ENCODE measurements at regions not wholly inside any gene's neighbourhood (a gene's known extent, or its start where the extent isn't known, plus 50 kb on each side); places are given as distances from the start of the nearest gene placed in this dataset.
A peak's percentile ranks its signal among the peaks of the same experiment; 100 is the strongest.

GRCh38 chr13:40139896-40140520, 484.5 kb downstream of the COG6 start:
- ChIA-PET CTCF (no interaction called here), POLR2A (no interaction called here)
- Histone ChIP-seq H3K27ac (ENCODE audit: extremely low read depth, low read depth, low read length) (no peak overlapping the region), H3K36me3 (ENCODE audit: control insufficient read depth in 2 of 2, insufficient read depth in 1 of 2, low read length in 2 of 2) (no peaks in the 10 kb centered on the region), H3K9me3 (ENCODE audit: control insufficient read depth, insufficient read depth, low read depth, low read length) (no peaks in the 10 kb centered on the region), H3K4me3 (ENCODE audit: low read depth, low read length) (no peak overlapping the region), H3K4me1 (ENCODE audit: control insufficient read depth, insufficient read depth, low read length) (no peaks in the 10 kb centered on the region)
- TF ChIP-seq ZNF621 (tag by site-specific recombination; IDR thresholded peaks at IDR 0.05) (no peak), ZNF184 (tag by site-specific recombination; IDR thresholded peaks at IDR 0.05) (no peak), ZBTB21 (tag by site-specific recombination; IDR thresholded peaks at IDR 0.05) (no peak), ZNF610 (tag by site-specific recombination; IDR thresholded peaks at IDR 0.05; ENCODE audit: borderline replicate concordance) (no peak)

- CTCF ChIA-PET = no interaction called here
- Histone ChIP-seq H3K4me3 (ENCODE audit: low read depth, low read length) (no peak overlapping the region), H3K4me1 (ENCODE audit: control insufficient read depth, insufficient read depth, low read length) (no peaks in the 10 kb centered on the region), H3K27ac (ENCODE audit: extremely low read depth, low read depth, low read length) (no peak overlapping the region), H3K9me3 (ENCODE audit: control insufficient read depth, insufficient read depth, low read depth, low read length) (no peaks in the 10 kb centered on the region), H3K36me3 (ENCODE audit: control insufficient read depth in 2 of 2, insufficient read depth in 1 of 2, low read length in 2 of 2) (no peaks in the 10 kb centered on the region)
- TF ChIP-seq ZNF623 (tag by site-specific recombination; IDR thresholded peaks at IDR 0.05) = peak; percentile 77
- TF ChIP-seq ZNF529 (tag by site-specific recombination; IDR thresholded peaks at IDR 0.05; ENCODE audit: insufficient replicate concordance) = no peak
- POLR2A ChIA-PET = no interaction called here
Observed at GRCh38 chr13:40141859-40142555, 486.5 kb downstream of the COG6 start.

DNA sequence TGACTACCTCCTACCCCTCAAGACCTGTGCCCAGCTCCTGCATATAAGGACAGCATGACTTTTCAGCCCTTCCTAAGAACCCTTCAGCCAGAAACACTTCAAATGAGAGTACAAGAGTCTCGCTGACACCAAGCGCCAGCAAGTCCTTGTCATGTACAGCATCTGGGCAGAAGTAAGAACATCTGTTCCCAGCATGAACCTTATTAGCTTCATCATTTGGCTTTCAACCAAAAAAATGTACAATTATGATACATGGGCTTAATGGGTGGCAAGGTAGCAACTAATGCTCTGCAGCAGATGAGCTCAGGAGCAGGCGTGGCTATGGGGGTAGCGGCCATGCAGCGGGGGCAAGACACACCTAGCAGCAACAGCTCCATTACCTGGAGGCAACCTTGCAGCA, 487.6 kb downstream of the COG6 start:
- ChIA-PET POLR2A (no interaction called here), CTCF (no interaction called here)
- H3K9me3 ChIP-seq (ENCODE audit: control insufficient read depth, insufficient read depth, low read depth, low read length) = no peaks in the 10 kb centered on the region
- H3K4me1 ChIP-seq (ENCODE audit: control insufficient read depth, insufficient read depth, low read length) = no peaks in the 10 kb centered on the region
- H3K27ac ChIP-seq (ENCODE audit: extremely low read depth, low read depth, low read length) = no peak overlapping the region
- H3K36me3 ChIP-seq (ENCODE audit: control insufficient read depth in 2 of 2, insufficient read depth in 1 of 2, low read length in 2 of 2) = no peaks in the 10 kb centered on the region
- H3K4me3 ChIP-seq (ENCODE audit: low read depth, low read length) = no peak overlapping the region
- TF ChIP-seq ZNF274 (IDR thresholded peaks at IDR 0.05; ENCODE audit: low read length) (no peak), ZNF274 (tag by site-specific recombination; IDR thresholded peaks at IDR 0.05; ENCODE audit: borderline replicate concordance) (no peak), ZNF16 (tag by site-specific recombination; IDR thresholded peaks at IDR 0.05; ENCODE audit: low read depth) (no peak), YY2 (tag by site-specific recombination; IDR thresholded peaks at IDR 0.05) (no peak), GLIS1 (tag by site-specific recombination; IDR thresholded peaks at IDR 0.05) (no peak), TRIM28 (IDR thresholded peaks at IDR 0.05; ENCODE audit: borderline replicate concordance, low read length) (no peak), ZNF248 (tag by site-specific recombination; IDR thresholded peaks at IDR 0.05) (no peak), FEZF1 (tag by site-specific recombination; IDR thresholded peaks at IDR 0.05) (no peak), PRDM10 (tag by site-specific recombination; IDR thresholded peaks at IDR 0.05) (no peak), ZNF2 (tag by site-specific recombination; IDR thresholded peaks at IDR 0.05) (no peak), ZNF629 (tag by site-specific recombination; IDR thresholded peaks at IDR 0.05) (no peak), MZF1 (tag by site-specific recombination; IDR thresholded peaks at IDR 0.05; ENCODE audit: borderline replicate concordance) (no peak), ZNF24 (tag by site-specific recombination; IDR thresholded peaks at IDR 0.05) (no peak), ZNF510 (tag by site-specific recombination; IDR thresholded peaks at IDR 0.05; ENCODE audit: insufficient replicate concordance) (no peak), AEBP2 (tag by site-specific recombination; IDR thresholded peaks at IDR 0.05; ENCODE audit: borderline replicate concordance) (no peak), ZNF324 (tag by site-specific recombination; IDR thresholded peaks at IDR 0.05) (no peak), ZNF792 (tag by site-specific recombination; IDR thresholded peaks at IDR 0.05) (no peak), ZNF37A (tag by site-specific recombination; IDR thresholded peaks at IDR 0.05) (no peak)
- TF ChIP-seq, protein P1, sequence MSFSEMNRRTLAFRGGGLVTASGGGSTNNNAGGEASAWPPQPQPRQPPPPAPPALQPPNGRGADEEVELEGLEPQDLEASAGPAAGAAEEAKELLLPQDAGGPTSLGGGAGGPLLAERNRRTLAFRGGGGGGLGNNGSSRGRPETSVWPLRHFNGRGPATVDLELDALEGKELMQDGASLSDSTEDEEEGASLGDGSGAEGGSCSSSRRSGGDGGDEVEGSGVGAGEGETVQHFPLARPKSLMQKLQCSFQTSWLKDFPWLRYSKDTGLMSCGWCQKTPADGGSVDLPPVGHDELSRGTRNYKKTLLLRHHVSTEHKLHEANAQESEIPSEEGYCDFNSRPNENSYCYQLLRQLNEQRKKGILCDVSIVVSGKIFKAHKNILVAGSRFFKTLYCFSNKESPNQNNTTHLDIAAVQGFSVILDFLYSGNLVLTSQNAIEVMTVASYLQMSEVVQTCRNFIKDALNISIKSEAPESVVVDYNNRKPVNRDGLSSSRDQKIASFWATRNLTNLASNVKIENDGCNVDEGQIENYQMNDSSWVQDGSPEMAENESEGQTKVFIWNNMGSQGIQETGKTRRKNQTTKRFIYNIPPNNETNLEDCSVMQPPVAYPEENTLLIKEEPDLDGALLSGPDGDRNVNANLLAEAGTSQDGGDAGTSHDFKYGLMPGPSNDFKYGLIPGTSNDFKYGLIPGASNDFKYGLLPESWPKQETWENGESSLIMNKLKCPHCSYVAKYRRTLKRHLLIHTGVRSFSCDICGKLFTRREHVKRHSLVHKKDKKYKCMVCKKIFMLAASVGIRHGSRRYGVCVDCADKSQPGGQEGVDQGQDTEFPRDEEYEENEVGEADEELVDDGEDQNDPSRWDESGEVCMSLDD (tag by site-specific recombination; IDR thresholded peaks at IDR 0.05) = no peak
